Upper lobe of left lung (tissue), 4 donors: ENCODE measurements at regions not wholly inside any gene's neighbourhood (a gene's known extent, or its start where the extent isn't known, plus 50 kb on each side); places are given as distances from the start of the nearest gene placed in this dataset.

ENCODE experiments used
- CTCF ChIP-seq, 6 experiments: fragments of 450-650 bp in 4 of 6; fragments of 200-600 bp in 2 of 6; sonication (generic) in 2 of 6; IDR thresholded peaks; one replicate each; pipeline ENCODE4 v1.5.1; 2016 to 2019; ENCODE audit warnings: antibody characterized with exemption in 6 of 6
- POLR2AphosphoS5 ChIP-seq, 2 donors: sonication (generic); formaldehyde crosslinking; IDR thresholded peaks; one replicate each; pipeline ENCODE4 v1.5.1; 2017; ENCODE audit warnings: antibody characterized with exemption in 2 of 2

DNA sequence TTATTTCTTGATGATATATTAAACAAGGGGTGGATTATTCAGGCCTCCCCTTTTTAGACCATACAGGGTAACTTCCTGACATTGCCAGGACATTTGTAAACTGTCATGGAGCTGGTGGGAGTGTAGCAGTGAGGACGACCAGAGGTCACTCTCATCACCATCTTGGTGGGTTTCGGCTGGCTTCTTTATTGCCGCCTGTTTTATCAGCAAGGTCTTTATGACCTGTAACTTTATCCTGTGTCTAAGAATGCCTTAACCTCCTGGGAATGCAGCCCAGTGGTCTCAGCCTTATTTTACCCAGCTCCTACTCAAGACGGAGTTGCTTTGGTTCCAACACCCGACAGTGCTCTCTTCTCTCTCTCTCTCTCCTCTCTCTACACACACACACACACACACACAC lies 221.9 kb downstream of the C16orf95 start:
- TF ChIP-seq CTCF (IDR thresholded peaks at IDR 0.05), result no peak
- no peak for TF ChIP-seq POLR2AphosphoS5 (IDR thresholded peaks at IDR 0.05)
